ENCODE measurements at regions not wholly inside any gene's neighbourhood (a gene's known extent, or its start where the extent isn't known, plus 50 kb on each side); places are given as distances from the start of the nearest gene placed in this dataset.

- no peak for DNase-seq
Measured at GRCh38 chr4:35124106-35124505, 1120.2 kb downstream of the ARAP2 start.

GRCh38 chr4:35125995-35126712 lies 1118.2 kb downstream of the ARAP2 start:
- no peak for DNase-seq

GRCh38 chr4:35138449-35138848 lies 1105.9 kb downstream of the ARAP2 start:
- DNase-seq = no peak

GRCh38 chr4:35147761-35148160 lies 1096.6 kb downstream of the ARAP2 start:
- no peak for DNase-seq

- no peak for DNase-seq
Measured at GRCh38 chr4:35151816-35152572, 1092.3 kb downstream of the ARAP2 start.

- no peak for DNase-seq
Measured at GRCh38 chr4:35163168-35163567, 1081.1 kb downstream of the ARAP2 start.

GRCh38 chr4:35164063-35164462 lies 1080.3 kb downstream of the ARAP2 start:
- DNase-seq = no peak

- DNase-seq = no peak
Measured at GRCh38 chr4:35166466-35166865, 1077.8 kb downstream of the ARAP2 start.

- DNase-seq = no peak
Measured at GRCh38 chr4:35167385-35167784, 1076.9 kb downstream of the ARAP2 start.

- no peak for DNase-seq
Measured at GRCh38 chr4:35175487-35175886, 1068.8 kb downstream of the ARAP2 start.

GRCh38 chr4:35175894-35176293 lies 1068.4 kb downstream of the ARAP2 start:
- no peak for DNase-seq

- DNase-seq = no peak
Measured at GRCh38 chr4:35182451-35182850, 1061.9 kb downstream of the ARAP2 start.

- no peak for DNase-seq
Measured at GRCh38 chr4:35189988-35190613, 1054.2 kb downstream of the ARAP2 start.

GRCh38 chr4:35201403-35201802 lies 1042.9 kb downstream of the ARAP2 start:
- no peak for DNase-seq

GRCh38 chr4:35216636-35217035 lies 1027.7 kb downstream of the ARAP2 start:
- peak; percentile 58 for DNase-seq

GRCh38 chr4:35217331-35217730 lies 1027.0 kb downstream of the ARAP2 start:
- no peak for DNase-seq

GRCh38 chr4:35228313-35228712 lies 1016.0 kb downstream of the ARAP2 start:
- DNase-seq = no peak

- DNase-seq = no peak
Measured at GRCh38 chr4:35229021-35229420, 1015.3 kb downstream of the ARAP2 start.

- DNase-seq = no peak
Measured at GRCh38 chr4:35237924-35238323, 1006.4 kb downstream of the ARAP2 start.

- DNase-seq = no peak
Measured at GRCh38 chr4:35238793-35239192, 1005.5 kb downstream of the ARAP2 start.

- no peak for DNase-seq
Measured at GRCh38 chr4:35246493-35246892, 997.8 kb downstream of the ARAP2 start.

- DNase-seq = no peak
Measured at GRCh38 chr4:35247047-35247446, 997.3 kb downstream of the ARAP2 start.

GRCh38 chr4:35250331-35250730 lies 994.0 kb downstream of the ARAP2 start:
- no peak for DNase-seq

- no peak for DNase-seq
Measured at GRCh38 chr4:35250761-35251160, 993.6 kb downstream of the ARAP2 start.
